HCT116 (cell line): ENCODE measurements at regions not wholly inside any gene's neighbourhood (a gene's known extent, or its start where the extent isn't known, plus 50 kb on each side); places are given as distances from the start of the nearest gene placed in this dataset.

Experiments
- ATAC-seq: fragments of 200-7000 bp; cut with Tn5 transposase; 2 replicates; pipeline ENCODE4 v1.9.1; 2020; ENCODE audit warnings: mild to moderate bottlenecking, moderate library complexity
- BruUV-seq: library from RNA; stranded (reverse); fragments of 400-500 nt; replicated peaks from 2 replicates; lab custom pipeline; 2021; lab: Mats Ljungman, UMichigan
- CTCF ChIA-PET: fragments of 300-600 bp; sonication (Branson Sonifier 250); formaldehyde crosslinking; loops from one replicate; lab custom pipeline; 2021; ENCODE audit warnings: antibody characterized with exemption; lab: Charles Lee
- POLR2A ChIA-PET: fragments of 300-600, 350-600 bp; sonication (Branson Sonifier 250); formaldehyde crosslinking; loops from one replicate; lab custom pipeline; 2021; ENCODE audit warnings: antibody characterized with exemption; lab: Charles Lee
- RAD21 ChIA-PET, 2 experiments: fragments of 300-600 bp; sonication (Branson Sonifier 250); formaldehyde crosslinking; loops; one replicate each; lab custom pipeline; 2023; ENCODE audit warnings: low total read pairs in 2 of 2; ENCODE audit not compliant: uncharacterized antibody in 2 of 2, unreplicated experiment in 2 of 2, low non-redundant PET in 1 of 2; lab: Charles Lee
- DNase-seq: peaks from one replicate; pipeline ENCODE4 v3.0.0-alpha.2; 2010; ENCODE audit warnings: low read depth, low spot score
- H2AFZ ChIP-seq: fragments of 200-600 bp; shearing (Covaris generic), sonication (generic); 2 replicates; pipeline ENCODE4 v1.6.1; 2017; ENCODE audit warnings: low read depth, mixed run types, mixed read lengths, antibody characterized with exemption, low read length; ENCODE audit not compliant: poor library complexity, severe bottlenecking
- H3K27ac ChIP-seq: 2 replicates; pipeline ENCODE4 v1.5.1; 2012; ENCODE audit warnings: low read depth, low read length
- H3K27me3 ChIP-seq: fragments of 200-600 bp; sonication (generic); 2 replicates; pipeline ENCODE4 v1.6.1; 2016; ENCODE audit warnings: mixed run types, low read length, mixed read lengths; ENCODE audit not compliant: insufficient read depth
- H3K36me3 ChIP-seq, 2 experiments: fragments of 200-500 bp in 1 of 2; fragments of 200-600 bp in 1 of 2; sonication (Bioruptor generic) in 1 of 2; sonication (generic) in 1 of 2; 2 replicates each; pipeline versions ENCODE4 v1.5.1 to v1.6.1; 2014 to 2016; ENCODE audit warnings: low read length in 2 of 2, inconsistent platforms in 1 of 2, mixed read lengths in 1 of 2, mixed run types in 1 of 2; ENCODE audit not compliant: insufficient read depth in 2 of 2, control insufficient read depth in 1 of 2
- H3K4me1 ChIP-seq, 2 experiments: fragments of 200-600 bp in 1 of 2; sonication (generic) in 1 of 2; 2 replicates each; pipeline versions ENCODE4 v1.5.1 to v1.6.1; 2012 to 2017; ENCODE audit warnings: low read length in 2 of 2, inconsistent platforms in 1 of 2, mild to moderate bottlenecking in 1 of 2, mixed read lengths in 1 of 2, mixed run types in 1 of 2, moderate library complexity in 1 of 2; ENCODE audit not compliant: insufficient read depth in 2 of 2, control insufficient read depth in 1 of 2
- H3K4me2 ChIP-seq: fragments of 200-600 bp; sonication (generic); 2 replicates; pipeline ENCODE4 v1.6.1; 2017; ENCODE audit warnings: mixed run types, low read length, mixed read lengths
- H3K4me3 ChIP-seq, 2 experiments: fragments of 200-600 bp in 1 of 2; sonication (generic) in 1 of 2; replicated peaks in 1 of 2; 2 replicates each; pipeline ENCODE4 v1.5.1; 2011 to 2016; ENCODE audit warnings: low read length in 2 of 2, control low read depth in 1 of 2, low read depth in 1 of 2, mild to moderate bottlenecking in 1 of 2, mixed read lengths in 1 of 2, mixed run types in 1 of 2
- H3K79me2 ChIP-seq: fragments of 200-600 bp; sonication (generic); 2 replicates; pipeline ENCODE4 v1.6.1; 2017; ENCODE audit warnings: mild to moderate bottlenecking, mixed run types, low read length, moderate library complexity, mixed read lengths; ENCODE audit not compliant: insufficient read depth
- H3K9ac ChIP-seq: fragments of 200-600 bp; sonication (generic); 2 replicates; pipeline ENCODE4 v1.6.1; 2016; ENCODE audit warnings: low read length, mixed read lengths
- H3K9me2 ChIP-seq: fragments of 200-600 bp; sonication (generic), shearing (Covaris generic); 2 replicates; pipeline ENCODE4 v1.6.1; 2017; ENCODE audit warnings: mixed run types, mild to moderate bottlenecking, moderate library complexity; ENCODE audit not compliant: insufficient read depth
- H3K9me3 ChIP-seq, 2 experiments: fragments of 200-500 bp in 1 of 2; fragments of 200-600 bp in 1 of 2; sonication (Bioruptor generic) in 1 of 2; sonication (generic) in 1 of 2; 2 replicates each; pipeline ENCODE4 v1.6.1; 2014 to 2017; ENCODE audit warnings: low read length in 2 of 2, mixed read lengths in 2 of 2, inconsistent platforms in 1 of 2, low read depth in 1 of 2, mild to moderate bottlenecking in 1 of 2, mixed run types in 1 of 2, moderate library complexity in 1 of 2; ENCODE audit not compliant: control insufficient read depth in 1 of 2, insufficient read depth in 1 of 2
- H4K20me1 ChIP-seq: fragments of 200-600 bp; sonication (generic), shearing (Covaris generic); 2 replicates; pipeline ENCODE4 v1.6.1; 2017; ENCODE audit warnings: mixed run types, mild to moderate bottlenecking, moderate library complexity; ENCODE audit not compliant: insufficient read depth
- CBX3 ChIP-seq: IDR thresholded peaks from 2 replicates; pipeline ENCODE4 v1.6.1; 2012; ENCODE audit warnings: low read depth
- CEBPB ChIP-seq: IDR thresholded peaks from 2 replicates; pipeline ENCODE4 v1.6.1; 2012; ENCODE audit warnings: low read depth
- EGR1 ChIP-seq: IDR thresholded peaks from 2 replicates; pipeline ENCODE4 v1.6.1; 2012; ENCODE audit warnings: low read depth
- EZH2phosphoT487 ChIP-seq: fragments of 200-600 bp; IDR thresholded peaks from 2 replicates; pipeline ENCODE4 v1.6.1; 2018; ENCODE audit warnings: antibody characterized with exemption, borderline replicate concordance
- FOSL1 ChIP-seq: IDR thresholded peaks from 2 replicates; pipeline ENCODE4 v1.6.1; 2012; ENCODE audit warnings: low read depth
- JUND ChIP-seq: IDR thresholded peaks from 2 replicates; pipeline ENCODE4 v1.6.1; 2012
- MAX ChIP-seq: IDR thresholded peaks from 2 replicates; pipeline ENCODE4 v1.6.1; 2012
- POLR2A ChIP-seq: IDR thresholded peaks from 2 replicates; pipeline ENCODE4 v1.7.0; 2011; ENCODE audit warnings: borderline replicate concordance; ENCODE audit not compliant: insufficient read depth, insufficient read length; ENCODE audit errors: extremely low read depth
- POLR2AphosphoS5 ChIP-seq: IDR thresholded peaks from 2 replicates; pipeline ENCODE4 v1.6.1; 2011; ENCODE audit warnings: mild to moderate bottlenecking, low read depth, low read length, moderate library complexity
- RAD21 ChIP-seq: IDR thresholded peaks from 2 replicates; pipeline ENCODE4 v1.6.1; 2012; ENCODE audit warnings: low read depth, mild to moderate bottlenecking
- REST ChIP-seq: IDR thresholded peaks from 2 replicates; pipeline ENCODE4 v1.6.1; 2012; ENCODE audit warnings: low read depth
- TCF7L2 ChIP-seq: IDR thresholded peaks from 2 replicates; pipeline ENCODE4 v1.7.0; 2011; ENCODE audit warnings: borderline replicate concordance, inconsistent platforms; ENCODE audit not compliant: insufficient read depth, insufficient read length; ENCODE audit errors: extremely low read depth
- YY1 ChIP-seq: IDR thresholded peaks from 2 replicates; pipeline ENCODE4 v1.6.1; 2011; ENCODE audit warnings: low read length, low read depth, moderate library complexity, mild to moderate bottlenecking; ENCODE audit not compliant: insufficient replicate concordance; ENCODE audit errors: extremely low read depth
- ZFX ChIP-seq: fragments of 450-650 bp; IDR thresholded peaks from 2 replicates; pipeline ENCODE4 v1.6.1; 2017
- ZNF274 ChIP-seq: fragments of 200-500 bp; sonication (Bioruptor generic); IDR thresholded peaks from 2 replicates; pipeline ENCODE4 v1.6.1; 2014; ENCODE audit warnings: mild to moderate bottlenecking, low read depth, low read length, inconsistent platforms
- intact Hi-C: fragments of 100-400 bp; cut with micrococcal nuclease; formaldehyde crosslinking; loops from 2 replicates; pipeline ENCODE4 v1.10.0; 2022

GRCh38 chr1:87842156-87842555 is 513.5 kb downstream of the LMO4 start:
- Histone ChIP-seq H3K4me2 (no peak overlapping the region), H3K4me1 (no peaks in the 10 kb centered on the region), H3K27me3 (no peaks in the 10 kb centered on the region), H3K79me2 (no peaks in the 10 kb centered on the region), H3K9ac (no peak overlapping the region), H2AFZ (no peak overlapping the region), H3K27ac (no peak overlapping the region), H3K36me3 (no peaks in the 10 kb centered on the region), H4K20me1 (no peaks in the 10 kb centered on the region), H3K9me3 (no peaks in the 10 kb centered on the region), H3K4me3 (no peak overlapping the region), H3K9me2 (no peaks in the 10 kb centered on the region)
- intact Hi-C loops: no loop called here
- TF ChIP-seq POLR2AphosphoS5: no peak
- TF ChIP-seq CBX3: no peak
- no peak for TF ChIP-seq MAX
- TF ChIP-seq REST: no peak
- no peak for TF ChIP-seq JUND
- TF ChIP-seq YY1: no peak
- no peak for TF ChIP-seq EZH2phosphoT487
- TF ChIP-seq FOSL1: no peak
- no peak for TF ChIP-seq ZNF274
- TF ChIP-seq RAD21: no peak
- TF ChIP-seq EGR1: no peak
- TF ChIP-seq CEBPB: no peak
- TF ChIP-seq TCF7L2: no peak
- TF ChIP-seq ZFX: no peak
- no peak for TF ChIP-seq POLR2A
- CTCF ChIA-PET: no interaction called here
- RAD21 ChIA-PET: no interaction called here
- no peak for ATAC-seq
- BruUV-seq: no TSS peak
- DNase-seq: no peak
- POLR2A ChIA-PET: no interaction called here
